Fibroblast of mammary gland (primary cell): ENCODE measurements at regions not wholly inside any gene's neighbourhood (a gene's known extent, or its start where the extent isn't known, plus 50 kb on each side); places are given as distances from the start of the nearest gene placed in this dataset.

Experiments used
- DNase-seq: peaks from one replicate; pipeline ENCODE4 v3.0.0-alpha.2; 2010; ENCODE audit warnings: low read depth
- H3K4me3 ChIP-seq: 2 replicates; pipeline ENCODE4 v1.5.1; 2011; ENCODE audit warnings: low read depth, mild to moderate bottlenecking, low read length, moderate library complexity; ENCODE audit not compliant: control insufficient read depth
- CTCF ChIP-seq: conservative IDR thresholded peaks from 2 replicates; pipeline ENCODE4 v1.5.1; 2011; ENCODE audit warnings: low read depth, low read length, inconsistent platforms; ENCODE audit not compliant: control insufficient read depth, insufficient read depth

- no peak overlapping the region for H3K4me3 ChIP-seq
- TF ChIP-seq CTCF, result no peak
- DNase-seq, result no peak
These were observed 125.3 kb downstream of the SLC24A2 start for GRCh38 chr9:19663570-19663969.

GRCh38 chr9:19662213-19662612 lies 126.6 kb downstream of the SLC24A2 start:
- TF ChIP-seq CTCF, result no peak
- no peak for DNase-seq

GRCh38 chr9:19660019-19660418 lies 128.8 kb downstream of the SLC24A2 start:
- no peak for DNase-seq
- H3K4me3 ChIP-seq, result no peak overlapping the region
- TF ChIP-seq CTCF, result no peak

More at GRCh38 chr9:19662213-19662612, 126.6 kb downstream of the SLC24A2 start:
- H3K4me3 ChIP-seq, result no peak overlapping the region

- no peak for DNase-seq
- H3K4me3 ChIP-seq, result no peak overlapping the region
- TF ChIP-seq CTCF, result no peak
These were observed 132.1 kb downstream of the SLC24A2 start for GRCh38 chr9:19656704-19657103.

GRCh38 chr9:19651681-19652080 lies 137.2 kb downstream of the SLC24A2 start:
- DNase-seq, result no peak
- no peak overlapping the region for H3K4me3 ChIP-seq
- no peak for TF ChIP-seq CTCF

- no peak for TF ChIP-seq CTCF
- DNase-seq, result no peak
- H3K4me3 ChIP-seq, result no peak overlapping the region
These were observed 138.5 kb downstream of the SLC24A2 start for GRCh38 chr9:19650312-19650711.

GRCh38 chr9:19649336-19650041 lies 139.3 kb downstream of the SLC24A2 start:
- DNase-seq, result no peak
- no peak overlapping the region for H3K4me3 ChIP-seq
- TF ChIP-seq CTCF, result no peak
